GM12878 (cell line): ENCODE measurements at regions not wholly inside any gene's neighbourhood (a gene's known extent, or its start where the extent isn't known, plus 50 kb on each side); places are given as distances from the start of the nearest gene placed in this dataset.

Source experiments
- ATAC-seq: fragments of 200-7000 bp; cut with Tn5 transposase; 3 replicates; pipeline ENCODE4 v1.9.1; 2020; ENCODE audit warnings: mild to moderate bottlenecking, moderate library complexity
- BruUV-seq: library from RNA; stranded (reverse); fragments of 400-500 nt; replicated peaks from 2 replicates; lab custom pipeline; 2021; lab: Mats Ljungman, UMichigan
- CTCF ChIA-PET: fragments of 300-600 bp; sonication (Branson Sonifier 250); formaldehyde crosslinking; extraction: SDS; loops from one replicate; lab custom pipeline; 2021; ENCODE audit warnings: inconsistent platforms; lab: Yijun Ruan, JAX
- POLR2A ChIA-PET: fragments of 350-600 bp; formaldehyde crosslinking; extraction: SDS; loops from one replicate; lab custom pipeline; 2021; ENCODE audit warnings: inconsistent platforms; lab: Charles Lee
- RAD21 ChIA-PET: fragments of 300-600 bp; sonication (Branson Sonifier 250); formaldehyde crosslinking; loops from one replicate; lab custom pipeline; 2023; ENCODE audit warnings: antibody characterized with exemption; ENCODE audit not compliant: unreplicated experiment; lab: Charles Lee
- SMC1A ChIA-PET: fragments of 300-600 bp; sonication (Branson Sonifier 250); formaldehyde crosslinking; loops from one replicate; lab custom pipeline; 2023; ENCODE audit not compliant: unreplicated experiment, uncharacterized antibody; lab: Charles Lee
- DNase-seq: peaks from one replicate; pipeline ENCODE4 v3.0.0-alpha.2; 2011; ENCODE audit warnings: low read depth, low spot score
- FAIRE-seq: peaks from 3 replicates; lab custom pipeline; 2011; peaks lifted over from hg19 to GRCh38; lab: Jason Lieb, UNC
- H2AFZ ChIP-seq: 2 replicates; pipeline ENCODE4 v1.6.0; 2011; ENCODE audit warnings: low read depth, low read length, control low read depth; ENCODE audit not compliant: control insufficient read depth
- H3K27ac ChIP-seq: 2 replicates; pipeline ENCODE4 v1.5.1; 2011; ENCODE audit warnings: control low read depth; ENCODE audit not compliant: control insufficient read depth, insufficient read depth
- H3K27me3 ChIP-seq, 2 experiments: replicated peaks in 1 of 2; 2 replicates each; pipeline versions ENCODE4 v1.6.0 to v1.6.1; 2011; ENCODE audit warnings: low read length in 1 of 2; ENCODE audit not compliant: control insufficient read depth in 2 of 2, insufficient read depth in 2 of 2
- H3K36me3 ChIP-seq, 2 experiments: 2 replicates each; pipeline ENCODE4 v1.5.1; 2011; ENCODE audit warnings: low read length in 1 of 2; ENCODE audit not compliant: control insufficient read depth in 2 of 2, insufficient read depth in 2 of 2
- H3K4me1 ChIP-seq: 2 replicates; pipeline ENCODE4 v1.6.1; 2011; ENCODE audit warnings: mild to moderate bottlenecking, low read length, moderate library complexity, mixed read lengths; ENCODE audit not compliant: control insufficient read depth, insufficient read depth
- H3K4me2 ChIP-seq: 2 replicates; pipeline ENCODE4 v1.6.0; 2011; ENCODE audit warnings: control low read depth; ENCODE audit not compliant: control insufficient read depth, insufficient read depth
- H3K4me3 ChIP-seq: fragments of 200-600 bp; sonication (generic); 2 replicates; pipeline ENCODE4 v1.5.1; 2016
- H3K79me2 ChIP-seq: 2 replicates; pipeline ENCODE4 v1.6.0; 2011; ENCODE audit warnings: low read length; ENCODE audit not compliant: control insufficient read depth, insufficient read depth
- H3K9ac ChIP-seq: 2 replicates; pipeline ENCODE4 v1.8.0; 2011; ENCODE audit warnings: low read length, control low read depth, mixed read lengths; ENCODE audit not compliant: control insufficient read depth, insufficient read depth
- H3K9me3 ChIP-seq: replicated peaks from 3 replicates; pipeline ENCODE4 v1.5.1; 2011; ENCODE audit warnings: mild to moderate bottlenecking, low read length; ENCODE audit not compliant: control insufficient read depth, insufficient read depth
- H4K20me1 ChIP-seq: 2 replicates; pipeline ENCODE4 v1.6.0; 2011; ENCODE audit not compliant: control insufficient read depth, insufficient read depth
- BCL3 ChIP-seq: IDR thresholded peaks from 2 replicates; pipeline ENCODE4 v1.6.1; 2011; ENCODE audit warnings: borderline replicate concordance, low read depth, mild to moderate bottlenecking, moderate library complexity, low read length; ENCODE audit not compliant: insufficient read depth, poor library complexity, severe bottlenecking
- E2F4 ChIP-seq: IDR thresholded peaks from 2 replicates; pipeline ENCODE4 v1.6.1; 2012; ENCODE audit warnings: low read depth, low read length, improper control_type of control experiment
- ETV6 ChIP-seq, 2 experiments: fragments of 450-650 bp in 1 of 2; IDR thresholded peaks in 1 of 2; conservative IDR thresholded peaks in 1 of 2; 2 replicates each; pipeline ENCODE4 v1.6.1; 2014; ENCODE audit warnings: antibody characterized with exemption in 1 of 2, borderline replicate concordance in 1 of 2, low read depth in 1 of 2, mild to moderate bottlenecking in 1 of 2, moderate library complexity in 1 of 2
- GATAD2B ChIP-seq: fragments of 450-650 bp; conservative IDR thresholded peaks from 2 replicates; pipeline ENCODE4 v1.6.1; 2017; ENCODE audit warnings: low read depth, mild to moderate bottlenecking, moderate library complexity
- IKZF2 ChIP-seq, 2 experiments: fragments of 450-650 bp; IDR thresholded peaks; 2 replicates each; pipeline ENCODE4 v1.6.1; 2017; ENCODE audit warnings: mild to moderate bottlenecking in 2 of 2, moderate library complexity in 2 of 2
- JUNB ChIP-seq: IDR thresholded peaks from 2 replicates; pipeline ENCODE4 v1.6.1; 2016; ENCODE audit warnings: antibody characterized with exemption, mild to moderate bottlenecking
- KLF5 ChIP-seq: fragments of 450-650 bp; IDR thresholded peaks from 2 replicates; pipeline ENCODE4 v1.6.1; 2014; ENCODE audit warnings: mild to moderate bottlenecking; ENCODE audit not compliant: partially characterized antibody
- MTA3 ChIP-seq: IDR thresholded peaks from 2 replicates; pipeline ENCODE4 v1.6.1; 2012; ENCODE audit warnings: low read length, inconsistent platforms, borderline replicate concordance
- PAX8 ChIP-seq: fragments of 450-650 bp; IDR thresholded peaks from 2 replicates; pipeline ENCODE4 v1.6.1; 2017; ENCODE audit warnings: mild to moderate bottlenecking, moderate library complexity
- PML ChIP-seq: IDR thresholded peaks from 2 replicates; pipeline ENCODE4 v1.6.1; 2012; ENCODE audit warnings: low read length, inconsistent platforms
- REST ChIP-seq: IDR thresholded peaks from 2 replicates; pipeline ENCODE4 v1.6.1; 2012; ENCODE audit warnings: mild to moderate bottlenecking, low read depth, low read length
- SIN3A ChIP-seq: IDR thresholded peaks from 2 replicates; pipeline ENCODE4 v1.6.1; 2012; ENCODE audit warnings: low read depth, low read length, improper control_type of control experiment
- SUZ12 ChIP-seq: fragments of 200-600 bp; sonication (generic); IDR thresholded peaks from one replicate; pipeline ENCODE4 v1.6.1; 2018; ENCODE audit warnings: antibody characterized with exemption, mild to moderate bottlenecking; ENCODE audit not compliant: unreplicated experiment
- ZZZ3 ChIP-seq: IDR thresholded peaks from 2 replicates; pipeline ENCODE4 v1.6.1; 2011; ENCODE audit warnings: low read depth; ENCODE audit not compliant: control insufficient read depth, insufficient read length
- WGBS: methylation state at CpG from one replicate; pipeline ENCODE4 v1.1.6; 2016; ENCODE audit warnings: low lambda C conversion rate; ENCODE audit not compliant: insufficient replicate concordance, insufficient coverage; ENCODE audit errors: missing lambda C conversion rate; 5-methylcytosine and 5-hydroxymethylcytosine counted together
- in situ Hi-C: fragments of 300-500 bp; cut with MboI; formaldehyde crosslinking; loops from 9 replicates; pipeline ENCODE4 v1.14.3; 2018; ENCODE audit warnings: mixed read lengths
- intact Hi-C: fragments of 100-400 bp; cut with micrococcal nuclease; formaldehyde crosslinking; loops from one replicate; pipeline ENCODE4 v1.14.2; 2022; ENCODE audit not compliant: unreplicated experiment

GRCh38 chr20:60490217-60491050 lies 532.2 kb downstream of the CDH26 start (continued):
- TF ChIP-seq KLF5 (no peak), REST (no peak), E2F4 (no peak)

GRCh38 chr20:60491051-60491581 lies 532.9 kb downstream of the CDH26 start:
- ChIA-PET CTCF (no interaction called here), SMC1A (no interaction called here), RAD21 (no interaction called here), POLR2A (no interaction called here)
- in situ Hi-C loops (no loop called here), intact Hi-C loops (no loop called here)
- H3K36me3 ChIP-seq, result no peaks in the 10 kb centered on the region
- H3K79me2 ChIP-seq, result no peaks in the 10 kb centered on the region
- H3K27me3 ChIP-seq, result no peaks in the 10 kb centered on the region
- H3K4me3 ChIP-seq, result no peak overlapping the region
- no peak for DNase-seq
- 52% methylated on average over 5 of the region's 5 CpGs for WGBS
- no peak overlapping the region for H2AFZ ChIP-seq
- no TSS peak for BruUV-seq
- H3K4me1 ChIP-seq, result no peaks in the 10 kb centered on the region
- H3K27ac ChIP-seq, result no peak overlapping the region
- no peak for FAIRE-seq
- ATAC-seq, result no peak
- no peaks in the 10 kb centered on the region; the same call in 2 of the 3 replicates for H3K9me3 ChIP-seq
- no peaks in the 10 kb centered on the region for H4K20me1 ChIP-seq
- no peak overlapping the region for H3K4me2 ChIP-seq
- no peak overlapping the region for H3K9ac ChIP-seq
- TF ChIP-seq PAX8 (no peak), IKZF2 (IDR thresholded peaks at IDR 0.05) (no peak), JUNB (no peak), PML (no peak), SIN3A (no peak), MTA3 (no peak), ETV6 (conservative IDR thresholded peaks at IDR 0.05 in 1 of 2, IDR thresholded peaks at IDR 0.05 in 1 of 2; ENCODE audit: borderline replicate concordance in 1 of 2, low read depth in 1 of 2) (no peak), BCL3 (no peak), GATAD2B (no peak), SUZ12 (no peak), ZZZ3 (no peak)
